ENCODE measurements at regions not wholly inside any gene's neighbourhood (a gene's known extent, or its start where the extent isn't known, plus 50 kb on each side); places are given as distances from the start of the nearest gene placed in this dataset.

GRCh38 chr1:199862047-199862446, 165.5 kb upstream of the NR5A2 start:
- no peak for TF ChIP-seq POLR2A (IDR thresholded peaks at IDR 0.05)
- TF ChIP-seq, protein P1, sequence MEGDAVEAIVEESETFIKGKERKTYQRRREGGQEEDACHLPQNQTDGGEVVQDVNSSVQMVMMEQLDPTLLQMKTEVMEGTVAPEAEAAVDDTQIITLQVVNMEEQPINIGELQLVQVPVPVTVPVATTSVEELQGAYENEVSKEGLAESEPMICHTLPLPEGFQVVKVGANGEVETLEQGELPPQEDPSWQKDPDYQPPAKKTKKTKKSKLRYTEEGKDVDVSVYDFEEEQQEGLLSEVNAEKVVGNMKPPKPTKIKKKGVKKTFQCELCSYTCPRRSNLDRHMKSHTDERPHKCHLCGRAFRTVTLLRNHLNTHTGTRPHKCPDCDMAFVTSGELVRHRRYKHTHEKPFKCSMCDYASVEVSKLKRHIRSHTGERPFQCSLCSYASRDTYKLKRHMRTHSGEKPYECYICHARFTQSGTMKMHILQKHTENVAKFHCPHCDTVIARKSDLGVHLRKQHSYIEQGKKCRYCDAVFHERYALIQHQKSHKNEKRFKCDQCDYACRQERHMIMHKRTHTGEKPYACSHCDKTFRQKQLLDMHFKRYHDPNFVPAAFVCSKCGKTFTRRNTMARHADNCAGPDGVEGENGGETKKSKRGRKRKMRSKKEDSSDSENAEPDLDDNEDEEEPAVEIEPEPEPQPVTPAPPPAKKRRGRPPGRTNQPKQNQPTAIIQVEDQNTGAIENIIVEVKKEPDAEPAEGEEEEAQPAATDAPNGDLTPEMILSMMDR (IDR thresholded peaks at IDR 0.05), result no peak

Data from thyroid gland (tissue), 4 donors.